Lower leg skin (tissue), 4 donors: ENCODE measurements at regions not wholly inside any gene's neighbourhood (a gene's known extent, or its start where the extent isn't known, plus 50 kb on each side); places are given as distances from the start of the nearest gene placed in this dataset.

Source experiments
- DNase-seq, 2 donors: peaks; one replicate each; pipeline ENCODE4 v3.0.0-alpha.2; 2019; ENCODE audit warnings: low spot score in 2 of 2
- H3K4me3 ChIP-seq: fragments of 200-600 bp; sonication (generic); 2 replicates; pipeline ENCODE4 v1.5.1; 2017; ENCODE audit warnings: mild to moderate bottlenecking, low read depth; ENCODE audit not compliant: poor library complexity, severe bottlenecking
- CTCF ChIP-seq, 3 donors: fragments of 450-650 bp; IDR thresholded peaks; one replicate each; pipeline ENCODE4 v1.5.1; 2016; ENCODE audit warnings: antibody characterized with exemption in 3 of 3, mild to moderate bottlenecking in 3 of 3, moderate library complexity in 2 of 3
- POLR2A ChIP-seq, 2 donors: fragments of 450-650 bp; IDR thresholded peaks; one replicate each; pipeline ENCODE4 v1.6.1; 2016 to 2017; ENCODE audit warnings: antibody characterized with exemption in 2 of 2, mild to moderate bottlenecking in 1 of 2, moderate library complexity in 1 of 2
- WGBS, 2 donors: methylation state at CpG; one replicate each; pipeline ENCODE4 v1.1.5; 2018; 5-methylcytosine and 5-hydroxymethylcytosine counted together
- intact Hi-C: fragments of 100-400 bp; cut with DNase I; formaldehyde crosslinking; loops from one replicate; pipeline ENCODE4 v1.15.0; 2023; ENCODE audit warnings: low total_unique reads

GRCh38 chr4:18241727-18242126, 220.2 kb upstream of the LCORL start:
- TF ChIP-seq CTCF (IDR thresholded peaks at IDR 0.05): no peak
- H3K4me3 ChIP-seq: no peak overlapping the region
- intact Hi-C loops: no loop called here
- DNase-seq: no peak
- WGBS, 2 donors: 13 to 17% methylated on average over 1 of the region's 1 CpG

- DNase-seq: no peak
- no peak for TF ChIP-seq POLR2A (IDR thresholded peaks at IDR 0.05)
- no peak for TF ChIP-seq CTCF (IDR thresholded peaks at IDR 0.05)
- intact Hi-C loops: no loop called here
These were observed 212.6 kb upstream of the LCORL start for GRCh38 chr4:18234108-18234507.

GRCh38 chr4:18231726-18232125, 210.2 kb upstream of the LCORL start:
- H3K4me3 ChIP-seq: no peak overlapping the region
- DNase-seq: no peak
- intact Hi-C loops: no loop called here
- 50 to 59% methylated on average over 1 of the region's 1 CpG for WGBS, 2 donors
- no peak for TF ChIP-seq CTCF (IDR thresholded peaks at IDR 0.05)
- no peak for TF ChIP-seq POLR2A (IDR thresholded peaks at IDR 0.05)

More at GRCh38 chr4:18234108-18234507, 212.6 kb upstream of the LCORL start:
- no peak overlapping the region for H3K4me3 ChIP-seq

- 31 to 52% methylated on average over 1 of the region's 1 CpG for WGBS, 2 donors
- intact Hi-C loops: no loop called here
- no peak for DNase-seq
- no peak overlapping the region for H3K4me3 ChIP-seq
- TF ChIP-seq CTCF (IDR thresholded peaks at IDR 0.05) (no peak), POLR2A (IDR thresholded peaks at IDR 0.05) (no peak)
These were observed 206.3 kb upstream of the LCORL start for GRCh38 chr4:18227880-18228279.

- H3K4me3 ChIP-seq: no peak overlapping the region
- 51 to 55% methylated on average over 5 of the region's 5 CpGs for WGBS, 2 donors
- TF ChIP-seq POLR2A (IDR thresholded peaks at IDR 0.05) (no peak), CTCF (IDR thresholded peaks at IDR 0.05) (no peak)
- intact Hi-C loops: no loop called here
- no peak for DNase-seq
These were observed 193.0 kb upstream of the LCORL start for GRCh38 chr4:18214411-18215055.

- WGBS, 2 donors: 61% methylated on average over 3 of the region's 3 CpGs
- DNase-seq: no peak
- H3K4me3 ChIP-seq: no peak overlapping the region
- TF ChIP-seq POLR2A (IDR thresholded peaks at IDR 0.05) (no peak), CTCF (IDR thresholded peaks at IDR 0.05) (no peak)
- intact Hi-C loops: no loop called here
These were observed 192.1 kb upstream of the LCORL start for GRCh38 chr4:18213576-18214198.
